ENCODE measurements at regions not wholly inside any gene's neighbourhood (a gene's known extent, or its start where the extent isn't known, plus 50 kb on each side); places are given as distances from the start of the nearest gene placed in this dataset.
A peak's percentile ranks its signal among the peaks of the same experiment; 100 is the strongest.

DNA sequence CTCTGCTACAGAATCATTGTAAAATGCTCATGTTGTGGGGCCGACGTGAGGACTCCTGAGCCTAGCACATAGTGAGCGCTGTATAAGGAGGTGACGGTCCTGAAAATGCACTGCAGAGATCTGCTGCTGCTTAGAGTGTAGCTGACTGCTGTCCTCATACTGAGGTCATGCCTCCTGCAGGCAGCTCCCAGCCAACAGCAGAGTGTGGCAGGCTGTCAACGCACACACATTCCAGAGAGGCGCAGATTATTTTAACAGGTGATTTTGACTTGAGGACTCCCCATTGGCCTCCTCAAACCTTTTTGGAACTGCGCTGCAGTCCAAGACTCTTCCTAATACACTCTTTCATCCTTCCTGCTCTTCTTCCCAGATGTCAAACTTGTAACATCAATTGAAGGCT, 119.8 kb upstream of the KCNJ6 start:
- no peak overlapping the region for H3K4me3 ChIP-seq (ENCODE audit: low read depth, low read length)
- TF ChIP-seq, protein P1, sequence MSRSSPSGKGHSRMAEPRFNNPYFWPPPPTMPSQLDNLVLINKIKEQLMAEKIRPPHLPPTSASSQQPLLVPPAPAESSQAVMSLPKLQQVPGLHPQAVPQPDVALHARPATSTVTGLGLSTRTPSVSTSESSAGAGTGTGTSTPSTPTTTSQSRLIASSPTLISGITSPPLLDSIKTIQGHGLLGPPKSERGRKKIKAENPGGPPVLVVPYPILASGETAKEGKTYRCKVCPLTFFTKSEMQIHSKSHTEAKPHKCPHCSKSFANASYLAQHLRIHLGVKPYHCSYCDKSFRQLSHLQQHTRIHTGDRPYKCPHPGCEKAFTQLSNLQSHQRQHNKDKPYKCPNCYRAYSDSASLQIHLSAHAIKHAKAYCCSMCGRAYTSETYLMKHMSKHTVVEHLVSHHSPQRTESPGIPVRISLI (tag by site-specific recombination; IDR thresholded peaks at IDR 0.05): no peak
- TF ChIP-seq ZBTB20 (tag by site-specific recombination; IDR thresholded peaks at IDR 0.05) (no peak), ZNF2 (tag by site-specific recombination; IDR thresholded peaks at IDR 0.05) (no peak), EGR2 (tag by site-specific recombination; IDR thresholded peaks at IDR 0.05; ENCODE audit: low read depth) (no peak), TRIM28 (IDR thresholded peaks at IDR 0.05; ENCODE audit: borderline replicate concordance, low read length) (peak; percentile 44; the same call in 1 of the 2 replicates)
- TF ChIP-seq, protein P2, sequence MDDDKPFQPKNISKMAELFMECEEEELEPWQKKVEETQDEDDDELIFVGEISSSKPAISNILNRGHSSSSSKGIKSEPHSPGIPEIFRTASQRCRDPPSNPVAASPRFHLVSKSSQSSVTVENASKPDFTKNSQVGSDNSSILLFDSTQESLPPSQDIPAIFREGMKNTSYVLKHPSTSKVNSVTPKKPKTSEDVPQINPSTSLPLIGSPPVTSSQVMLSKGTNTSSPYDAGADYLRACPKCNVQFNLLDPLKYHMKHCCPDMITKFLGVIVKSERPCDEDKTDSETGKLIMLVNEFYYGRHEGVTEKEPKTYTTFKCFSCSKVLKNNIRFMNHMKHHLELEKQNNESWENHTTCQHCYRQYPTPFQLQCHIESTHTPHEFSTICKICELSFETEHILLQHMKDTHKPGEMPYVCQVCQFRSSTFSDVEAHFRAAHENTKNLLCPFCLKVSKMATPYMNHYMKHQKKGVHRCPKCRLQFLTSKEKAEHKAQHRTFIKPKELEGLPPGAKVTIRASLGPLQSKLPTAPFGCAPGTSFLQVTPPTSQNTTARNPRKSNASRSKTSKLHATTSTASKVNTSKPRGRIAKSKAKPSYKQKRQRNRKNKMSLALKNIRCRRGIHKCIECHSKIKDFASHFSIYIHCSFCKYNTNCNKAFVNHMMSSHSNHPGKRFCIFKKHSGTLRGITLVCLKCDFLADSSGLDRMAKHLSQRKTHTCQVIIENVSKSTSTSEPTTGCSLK (tag by site-specific recombination; IDR thresholded peaks at IDR 0.05): no peak
- TF ChIP-seq, protein P3, sequence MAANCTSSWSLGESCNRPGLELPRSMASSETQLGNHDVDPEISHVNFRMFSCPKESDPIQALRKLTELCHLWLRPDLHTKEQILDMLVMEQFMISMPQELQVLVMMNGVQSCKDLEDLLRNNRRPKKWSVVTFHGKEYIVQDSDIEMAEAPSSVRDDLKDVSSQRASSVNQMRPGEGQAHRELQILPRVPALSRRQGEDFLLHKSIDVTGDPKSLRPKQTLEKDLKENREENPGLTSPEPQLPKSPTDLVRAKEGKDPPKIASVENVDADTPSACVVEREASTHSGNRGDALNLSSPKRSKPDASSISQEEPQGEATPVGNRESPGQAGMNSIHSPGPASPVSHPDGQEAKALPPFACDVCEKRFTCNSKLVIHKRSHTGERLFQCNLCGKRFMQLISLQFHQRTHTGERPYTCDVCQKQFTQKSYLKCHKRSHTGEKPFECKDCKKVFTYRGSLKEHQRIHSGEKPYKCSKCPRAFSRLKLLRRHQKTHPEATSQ (tag by site-specific recombination; IDR thresholded peaks at IDR 0.05): no peak
- H3K27ac ChIP-seq (ENCODE audit: extremely low read depth, low read depth, low read length): no peak overlapping the region
- ChIA-PET POLR2A (no interaction called here), CTCF (no interaction called here)
- no peaks in the 10 kb centered on the region for H3K36me3 ChIP-seq (ENCODE audit: control insufficient read depth in 2 of 2, insufficient read depth in 1 of 2, low read length in 2 of 2)
- H3K4me1 ChIP-seq (ENCODE audit: control insufficient read depth, insufficient read depth, low read length): no peaks in the 10 kb centered on the region
- H3K9me3 ChIP-seq (ENCODE audit: control insufficient read depth, insufficient read depth, low read depth, low read length): no peaks in the 10 kb centered on the region

DNA sequence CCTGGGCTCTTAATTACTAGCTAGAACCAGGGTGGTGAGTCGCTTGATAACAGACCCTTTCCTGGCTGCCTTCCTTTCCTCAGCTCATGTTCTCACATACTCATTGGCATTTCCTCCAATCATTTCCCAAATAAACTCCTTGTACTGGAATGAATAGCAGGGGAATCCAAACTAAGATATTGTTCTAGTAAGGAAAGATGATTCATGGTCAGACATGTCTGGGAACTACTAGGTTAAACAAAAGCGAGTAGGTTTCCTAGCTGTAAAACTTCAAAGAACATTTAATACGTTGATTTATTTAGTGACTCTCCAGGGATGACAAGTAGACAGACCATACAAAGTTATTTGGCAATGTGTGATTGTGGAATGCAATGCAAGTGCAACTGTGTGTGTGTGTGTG, 121.2 kb upstream of the KCNJ6 start:
- POLR2A ChIA-PET: no interaction called here

GRCh38 chr21:38039369-38039768, 123.1 kb upstream of the KCNJ6 start:
- H3K36me3 ChIP-seq (ENCODE audit: control insufficient read depth in 2 of 2, insufficient read depth in 1 of 2, low read length in 2 of 2): no peaks in the 10 kb centered on the region
- H3K27ac ChIP-seq (ENCODE audit: extremely low read depth, low read depth, low read length): no peak overlapping the region
- no peaks in the 10 kb centered on the region for H3K9me3 ChIP-seq (ENCODE audit: control insufficient read depth, insufficient read depth, low read depth, low read length)
- CTCF ChIA-PET: no interaction called here
- H3K4me1 ChIP-seq (ENCODE audit: control insufficient read depth, insufficient read depth, low read length): no peaks in the 10 kb centered on the region
- H3K4me3 ChIP-seq (ENCODE audit: low read depth, low read length): no peak overlapping the region
- POLR2A ChIA-PET: no interaction called here
- TF ChIP-seq ZNF184 (tag by site-specific recombination; IDR thresholded peaks at IDR 0.05) (no peak), ZBTB17 (tag by site-specific recombination; IDR thresholded peaks at IDR 0.05) (no peak), ZNF157 (tag by site-specific recombination; IDR thresholded peaks at IDR 0.05) (no peak), ZNF48 (tag by site-specific recombination; IDR thresholded peaks at IDR 0.05) (no peak), HOXA7 (CRISPR knock-in tag; IDR thresholded peaks at IDR 0.05; ENCODE audit: borderline replicate concordance) (no peak), SCRT1 (tag by site-specific recombination; IDR thresholded peaks at IDR 0.05; ENCODE audit: borderline replicate concordance) (no peak), MYNN (tag by site-specific recombination; IDR thresholded peaks at IDR 0.05; ENCODE audit: borderline replicate concordance) (no peak), ZBTB20 (tag by site-specific recombination; IDR thresholded peaks at IDR 0.05) (no peak), ZBTB10 (tag by site-specific recombination; IDR thresholded peaks at IDR 0.05) (no peak), KLF10 (tag by site-specific recombination; IDR thresholded peaks at IDR 0.05) (no peak), ZFP41 (tag by site-specific recombination; IDR thresholded peaks at IDR 0.05; ENCODE audit: borderline replicate concordance) (no peak)
- TF ChIP-seq, protein P4, sequence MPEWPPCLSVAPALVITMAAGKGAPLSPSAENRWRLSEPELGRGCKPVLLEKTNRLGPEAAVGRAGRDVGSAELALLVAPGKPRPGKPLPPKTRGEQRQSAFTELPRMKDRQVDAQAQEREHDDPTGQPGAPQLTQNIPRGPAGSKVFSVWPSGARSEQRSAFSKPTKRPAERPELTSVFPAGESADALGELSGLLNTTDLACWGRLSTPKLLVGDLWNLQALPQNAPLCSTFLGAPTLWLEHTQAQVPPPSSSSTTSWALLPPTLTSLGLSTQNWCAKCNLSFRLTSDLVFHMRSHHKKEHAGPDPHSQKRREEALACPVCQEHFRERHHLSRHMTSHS (tag by site-specific recombination; IDR thresholded peaks at IDR 0.05): no peak

More for the DNA sequence above, 121.2 kb upstream of the KCNJ6 start:
- CTCF ChIA-PET: interaction anchor here (0.8 to 1.0 kb wide), 2 partner anchors 12 to 298 kb away, joined by 3 to 4 read pairs; no protein-coding TSS in a partner anchor
- Histone ChIP-seq H3K4me3 (ENCODE audit: low read depth, low read length) (no peak overlapping the region), H3K36me3 (ENCODE audit: control insufficient read depth in 2 of 2, insufficient read depth in 1 of 2, low read length in 2 of 2) (no peaks in the 10 kb centered on the region), H3K27ac (ENCODE audit: extremely low read depth, low read depth, low read length) (no peak overlapping the region), H3K4me1 (ENCODE audit: control insufficient read depth, insufficient read depth, low read length) (no peaks in the 10 kb centered on the region), H3K9me3 (ENCODE audit: control insufficient read depth, insufficient read depth, low read depth, low read length) (no peaks in the 10 kb centered on the region)
- TF ChIP-seq, protein P5, sequence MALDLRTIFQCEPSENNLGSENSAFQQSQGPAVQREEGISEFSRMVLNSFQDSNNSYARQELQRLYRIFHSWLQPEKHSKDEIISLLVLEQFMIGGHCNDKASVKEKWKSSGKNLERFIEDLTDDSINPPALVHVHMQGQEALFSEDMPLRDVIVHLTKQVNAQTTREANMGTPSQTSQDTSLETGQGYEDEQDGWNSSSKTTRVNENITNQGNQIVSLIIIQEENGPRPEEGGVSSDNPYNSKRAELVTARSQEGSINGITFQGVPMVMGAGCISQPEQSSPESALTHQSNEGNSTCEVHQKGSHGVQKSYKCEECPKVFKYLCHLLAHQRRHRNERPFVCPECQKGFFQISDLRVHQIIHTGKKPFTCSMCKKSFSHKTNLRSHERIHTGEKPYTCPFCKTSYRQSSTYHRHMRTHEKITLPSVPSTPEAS (tag by site-specific recombination; IDR thresholded peaks at IDR 0.05): peak; percentile 42; the same call in 1 of the 2 replicates
- TF ChIP-seq ZNF664 (tag by site-specific recombination; IDR thresholded peaks at IDR 0.05): no peak
